Astrocyte (in vitro differentiated cells and primary cell): ENCODE measurements at regions not wholly inside any gene's neighbourhood (a gene's known extent, or its start where the extent isn't known, plus 50 kb on each side); places are given as distances from the start of the nearest gene placed in this dataset.

Source experiments
- CTCF ChIP-seq: IDR thresholded peaks from 2 replicates; pipeline ENCODE4 v1.5.1; 2011; ENCODE audit warnings: low read depth, mild to moderate bottlenecking, inconsistent platforms, low read length, moderate library complexity; ENCODE audit not compliant: insufficient read depth
- EZH2 ChIP-seq: IDR thresholded peaks from 2 replicates; pipeline ENCODE4 v1.6.1; 2012; ENCODE audit warnings: mild to moderate bottlenecking, low read length, inconsistent platforms; ENCODE audit not compliant: insufficient read depth

- TF ChIP-seq EZH2 (no peak), CTCF (no peak)
Measured at GRCh38 chr12:66976526-66976925, 292.6 kb upstream of the CAND1 start.
